ENCODE measurements at regions not wholly inside any gene's neighbourhood (a gene's known extent, or its start where the extent isn't known, plus 50 kb on each side); places are given as distances from the start of the nearest gene placed in this dataset.
A peak's percentile ranks its signal among the peaks of the same experiment; 100 is the strongest.
"Not testable (repeated sequence)": the region's sequence is repeated elsewhere in the genome, so short reads cannot be mapped to it uniquely, and the experiment has no call there.

DNA sequence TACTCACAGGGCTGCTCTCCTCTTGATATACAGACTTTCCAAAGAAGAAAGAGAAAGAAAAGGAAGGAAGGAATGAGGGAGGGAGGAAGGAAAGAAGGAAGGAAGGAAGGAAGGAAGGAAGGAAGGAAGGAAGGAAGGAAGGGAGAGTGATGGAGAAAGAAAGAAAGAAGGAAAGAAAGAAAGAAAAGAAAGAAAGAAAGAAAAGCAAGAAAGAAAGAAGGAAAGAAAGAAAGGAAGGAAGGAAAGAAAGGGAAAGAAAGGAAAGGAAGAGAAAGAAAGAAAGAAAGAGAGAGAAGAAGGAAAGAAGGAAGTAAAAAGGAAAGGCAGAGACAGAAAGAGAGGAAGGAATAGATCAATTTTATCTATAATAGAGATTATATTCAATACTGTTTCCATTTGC, 1257.4 kb downstream of the EPHA7 start:
- DNase-seq, result no peak

DNA sequence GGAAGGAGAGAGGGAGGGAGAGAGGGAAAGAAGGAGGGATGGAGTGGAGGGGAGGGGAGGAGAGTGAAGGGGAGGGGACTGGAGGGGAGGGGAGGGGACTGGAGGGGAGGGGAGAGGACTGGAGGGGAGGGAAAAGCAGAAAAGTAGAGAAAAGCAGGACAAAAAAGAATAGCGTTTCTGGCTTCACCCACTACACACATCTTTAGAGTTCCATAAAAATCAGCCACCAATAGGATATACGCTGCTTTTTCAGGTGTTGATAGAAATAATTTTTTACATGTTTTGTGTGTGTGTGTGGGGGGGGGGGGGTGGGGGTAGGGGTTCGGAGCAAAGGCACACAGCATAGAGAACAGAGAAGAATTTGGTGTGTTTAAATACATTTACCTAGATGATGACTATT, 1259.1 kb downstream of the EPHA7 start:
- DNase-seq, result no peak

DNA sequence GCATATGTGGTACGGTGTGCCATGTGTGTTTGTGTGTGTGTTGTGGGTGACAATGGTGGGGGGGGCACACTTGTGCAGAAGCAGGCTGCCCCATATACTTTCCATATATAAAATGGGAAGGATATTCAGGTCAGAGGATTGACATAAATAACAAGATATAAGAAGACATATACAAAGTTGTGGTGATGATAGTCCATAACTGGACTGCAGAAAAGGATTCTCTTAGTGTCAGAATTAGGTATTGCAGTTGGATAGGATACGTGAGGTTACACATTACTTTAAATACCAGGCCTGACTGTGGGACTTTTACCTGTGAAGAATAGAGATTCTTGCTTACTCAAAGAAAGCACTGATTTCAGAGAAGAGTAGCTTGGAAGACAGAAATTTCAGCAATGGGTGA, 1260.3 kb downstream of the EPHA7 start:
- DNase-seq, result no peak

DNA sequence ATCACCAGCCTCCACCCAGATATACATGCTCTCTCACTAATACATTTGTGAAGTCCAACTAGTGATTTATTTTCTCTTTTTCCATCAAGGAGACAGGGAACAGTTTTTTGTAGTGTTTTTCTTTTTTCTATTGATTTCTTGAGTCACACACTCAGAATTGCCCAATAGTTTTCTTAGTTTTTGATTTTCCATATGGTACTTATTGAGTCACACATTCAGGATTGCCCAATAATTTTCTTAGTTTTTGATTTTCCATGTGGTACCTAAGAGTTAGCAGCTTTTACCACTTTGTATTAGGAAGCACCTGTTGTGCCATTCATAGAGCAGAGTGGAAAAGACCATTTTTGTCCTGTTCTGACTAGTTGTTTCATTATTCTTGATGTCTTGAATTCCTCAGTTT, 1268.8 kb downstream of the EPHA7 start:
- DNase-seq, result no peak

DNA sequence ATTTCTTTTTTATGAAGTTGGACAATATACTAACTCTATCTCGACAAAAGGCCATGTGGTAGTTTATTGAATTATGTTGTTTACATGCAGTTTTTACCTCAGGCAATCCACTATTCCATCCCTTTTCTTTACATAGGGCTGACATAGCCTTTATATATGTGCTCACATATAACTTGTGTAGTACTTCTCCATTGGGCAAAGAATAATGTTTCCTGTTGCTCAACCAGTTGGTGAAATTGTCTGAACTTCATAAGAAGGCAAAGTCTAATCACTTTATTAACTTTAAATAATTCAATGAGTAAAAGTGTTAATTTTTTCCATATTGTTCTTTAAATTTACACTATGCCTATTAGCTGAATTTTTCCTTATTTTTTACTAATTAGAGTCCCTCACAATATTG, 1272.1 kb downstream of the EPHA7 start:
- no peak for DNase-seq

DNA sequence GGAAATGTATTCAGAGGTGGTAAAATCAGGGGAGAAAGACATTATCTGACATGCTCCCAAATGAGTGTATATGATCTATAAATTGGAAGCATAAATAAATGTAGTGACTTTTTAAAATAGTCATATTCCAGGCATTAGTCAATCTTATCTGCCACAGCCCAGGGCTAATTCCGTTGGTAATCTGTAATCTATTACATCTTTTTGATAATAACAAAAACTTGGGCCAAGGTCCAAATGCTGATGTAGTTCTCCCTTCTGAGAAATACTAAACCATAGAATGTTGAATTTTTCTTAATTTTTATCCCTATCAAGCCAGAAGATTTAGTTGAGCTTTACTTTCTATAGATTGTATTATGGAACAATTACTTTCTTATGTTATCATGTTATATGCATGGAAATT, 1279.8 kb downstream of the EPHA7 start:
- peak in 2 of 3 donors; percentile 14 to 46 for DNase-seq

DNA sequence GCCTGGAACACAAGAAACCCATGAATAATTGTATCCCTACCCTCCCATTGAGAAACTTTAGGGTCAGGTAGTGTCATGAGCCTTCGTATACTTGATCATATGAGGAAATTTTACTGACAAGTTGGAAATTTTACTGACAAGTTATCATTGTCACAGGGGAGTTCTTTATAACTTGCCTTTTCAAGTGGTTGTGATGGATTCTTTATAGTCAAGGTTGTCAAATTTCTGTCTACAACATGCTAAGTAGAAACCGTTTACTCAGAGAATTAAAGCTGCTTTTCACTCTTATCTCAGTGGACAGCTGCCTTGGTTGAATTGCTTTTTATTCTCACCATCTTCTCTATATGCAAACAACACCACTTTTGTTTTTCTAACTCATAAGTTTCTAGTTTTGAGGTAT, 1286.4 kb downstream of the EPHA7 start:
- DNase-seq, result no peak

DNA sequence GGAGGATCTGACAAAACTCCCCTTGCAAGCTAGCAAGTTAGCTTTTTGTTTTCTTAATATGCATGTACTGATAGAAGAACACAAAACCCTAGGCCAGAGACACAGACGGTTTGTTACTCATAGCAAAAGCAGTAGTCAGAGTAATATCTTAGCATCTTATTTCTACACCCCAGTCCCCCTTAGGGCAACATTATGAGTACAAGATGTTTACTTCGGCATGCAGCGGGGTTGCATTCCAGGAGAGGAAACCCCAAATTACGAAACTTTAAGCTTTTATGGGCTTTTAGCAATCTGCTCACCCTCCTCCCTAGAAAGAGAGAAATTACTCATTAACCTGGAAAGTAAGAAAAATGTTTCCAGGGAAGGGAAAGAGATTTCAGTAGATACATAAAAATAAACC, 1286.9 kb downstream of the EPHA7 start:
- no peak for DNase-seq

DNA sequence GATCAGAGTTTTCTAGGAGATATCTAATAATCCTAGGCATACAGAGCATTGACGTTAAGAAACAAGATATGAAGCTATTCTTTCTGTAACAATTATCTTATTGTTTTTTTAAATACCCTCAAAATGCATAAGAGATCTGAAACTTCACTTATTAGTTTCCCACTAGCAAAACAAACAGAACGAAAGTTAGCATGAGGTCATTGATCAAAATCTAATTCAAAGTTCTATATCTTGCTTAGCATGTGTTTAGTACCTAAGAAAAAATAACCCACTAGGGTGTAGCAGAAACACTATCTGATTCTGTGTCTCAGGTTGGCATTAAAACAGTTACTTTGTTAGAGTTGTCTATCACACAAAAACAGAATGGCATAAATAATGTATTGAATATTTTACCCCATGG, 1288.4 kb downstream of the EPHA7 start:
- DNase-seq, result no peak

DNA sequence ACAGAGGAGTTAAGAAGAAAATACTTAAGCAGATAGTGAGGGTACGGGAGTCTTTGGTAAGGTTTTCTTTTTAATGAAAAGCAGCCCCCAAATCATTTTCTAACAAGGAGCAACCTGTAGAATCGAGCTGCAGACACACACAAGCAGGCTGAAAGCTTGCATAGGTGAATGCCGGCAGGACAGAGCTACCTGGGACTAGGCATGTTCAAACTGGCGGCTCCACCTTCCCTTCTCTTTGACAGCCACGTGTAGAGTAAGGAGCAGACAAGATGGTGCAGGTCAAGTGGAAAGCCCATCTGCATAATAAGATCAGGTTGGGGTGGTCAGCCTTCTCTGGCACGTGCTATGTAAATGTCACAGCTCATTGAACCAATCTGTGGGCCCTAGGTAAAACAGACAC, 1292.4 kb downstream of the EPHA7 start:
- DNase-seq, result no peak

DNA sequence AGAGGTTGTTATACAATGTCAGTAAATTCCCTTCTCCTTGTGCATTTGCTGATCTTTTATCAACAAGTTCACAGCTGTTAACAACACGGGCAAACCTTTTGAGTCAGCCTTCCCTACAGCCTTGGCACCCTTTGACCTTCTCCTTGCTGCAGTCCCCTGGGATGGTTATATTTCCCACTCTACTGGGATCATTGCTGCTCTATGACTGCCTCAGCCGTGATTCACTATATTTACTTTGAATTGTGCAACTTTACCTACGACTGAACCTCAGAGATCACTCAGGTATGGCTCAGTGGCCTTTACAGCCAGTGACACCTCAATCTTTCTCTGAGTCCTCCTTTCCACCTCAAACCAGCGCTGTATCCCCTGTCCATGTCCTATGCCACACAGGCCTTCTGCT, 1293.3 kb downstream of the EPHA7 start:
- DNase-seq, result no peak

DNA sequence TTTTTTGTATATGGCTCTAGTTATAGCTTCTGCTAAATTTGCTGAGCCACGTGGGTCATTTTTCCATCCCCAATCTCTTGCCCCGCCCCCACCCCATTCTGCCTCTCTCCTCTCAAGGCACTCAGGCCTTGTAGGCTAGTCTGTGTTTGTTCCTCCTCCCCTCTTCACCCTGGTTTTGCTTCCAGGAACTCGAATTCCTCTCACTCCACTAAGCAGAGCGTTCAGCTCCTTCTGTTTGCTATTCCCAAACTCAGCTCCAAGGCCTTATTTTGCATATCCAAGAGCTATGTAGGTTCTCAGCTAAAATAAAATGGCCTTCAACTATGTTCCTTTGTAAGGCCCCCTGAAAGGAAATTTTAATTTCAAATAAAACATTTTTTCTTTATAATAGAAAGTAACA, 1293.7 kb downstream of the EPHA7 start:
- no peak for DNase-seq

DNA sequence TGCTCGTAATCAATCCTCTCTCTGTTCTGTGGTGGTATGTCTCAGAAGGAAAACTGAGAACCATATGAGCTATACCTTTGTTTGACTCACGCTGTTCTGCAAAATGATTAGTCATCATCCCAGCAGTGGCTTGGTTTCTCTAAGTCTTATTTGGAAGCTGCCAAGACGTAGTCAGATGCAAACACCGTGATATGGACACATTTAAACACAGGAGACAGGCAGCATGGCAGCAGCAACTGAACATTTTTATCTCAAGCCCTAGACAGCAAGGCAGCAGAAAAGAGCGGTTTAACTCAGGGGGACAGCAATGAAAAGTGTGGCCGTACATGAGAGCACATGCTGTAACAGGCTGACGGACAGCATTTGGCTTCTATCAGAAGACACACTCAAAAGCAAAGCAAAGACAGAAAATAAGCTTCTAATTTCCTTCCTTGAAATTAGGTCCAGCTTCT, 1295.1 kb downstream of the EPHA7 start:
- DNase-seq, result peak; percentile 14 to 52 (median 37)

DNA sequence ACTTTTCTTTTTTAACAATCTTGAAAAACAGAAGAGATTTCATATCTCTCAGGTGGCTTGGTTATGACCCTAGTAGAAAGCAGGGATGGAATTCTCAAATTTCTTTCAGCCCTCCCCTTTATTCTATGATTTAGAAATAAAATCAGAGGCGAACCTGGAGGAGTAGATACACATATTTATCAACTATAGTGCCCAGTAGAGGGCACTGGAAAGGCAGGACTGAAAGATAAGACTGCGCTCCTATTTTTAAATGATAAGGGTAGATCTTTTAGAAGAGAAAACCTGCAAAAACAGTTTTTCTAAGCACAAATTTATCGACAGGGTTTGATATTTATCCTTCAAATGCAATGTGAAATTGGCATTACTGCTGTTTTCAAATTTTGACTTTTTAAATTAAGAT, 1296.6 kb downstream of the EPHA7 start:
- peak in 2 of 3 donors; percentile 23 to 42 for DNase-seq

DNA sequence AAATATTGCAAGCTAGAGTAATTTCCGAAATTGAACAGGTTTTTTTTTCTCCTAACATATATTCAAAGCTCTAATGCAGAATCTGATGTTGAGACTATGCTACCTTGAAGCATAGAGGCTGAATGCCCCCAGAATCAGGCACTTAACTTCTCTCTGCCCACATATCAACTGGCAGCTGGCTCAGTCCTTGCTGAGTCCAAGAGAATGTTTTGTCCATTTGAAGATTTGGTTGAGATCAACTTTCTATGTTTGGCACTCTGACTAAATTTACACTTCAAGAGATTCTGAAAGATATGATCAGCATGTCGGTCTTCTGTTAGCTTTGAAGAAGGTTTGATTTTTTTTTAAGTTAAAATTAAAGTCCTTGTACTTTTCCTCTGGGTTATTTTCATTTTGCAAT, 1298.1 kb downstream of the EPHA7 start:
- no peak for DNase-seq

DNA sequence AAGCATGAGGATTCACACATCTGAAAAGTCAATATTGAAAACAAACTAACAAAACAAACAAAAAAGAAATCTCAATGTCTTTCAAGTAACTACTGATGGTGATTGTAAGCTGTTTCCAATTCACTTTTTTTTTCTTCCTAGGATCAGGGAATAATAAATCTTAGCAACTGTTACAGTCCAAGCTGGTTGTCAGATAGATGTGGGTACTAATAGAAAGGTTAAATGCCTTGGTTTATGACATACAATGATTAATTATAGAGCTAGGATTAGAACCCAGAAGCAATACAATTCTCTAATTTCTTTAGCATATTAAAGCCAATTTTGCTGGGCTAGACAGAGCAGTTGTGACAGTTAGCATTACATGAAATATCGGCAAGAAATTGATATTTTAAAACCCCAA, 1301.6 kb downstream of the EPHA7 start:
- no peak for DNase-seq

DNA sequence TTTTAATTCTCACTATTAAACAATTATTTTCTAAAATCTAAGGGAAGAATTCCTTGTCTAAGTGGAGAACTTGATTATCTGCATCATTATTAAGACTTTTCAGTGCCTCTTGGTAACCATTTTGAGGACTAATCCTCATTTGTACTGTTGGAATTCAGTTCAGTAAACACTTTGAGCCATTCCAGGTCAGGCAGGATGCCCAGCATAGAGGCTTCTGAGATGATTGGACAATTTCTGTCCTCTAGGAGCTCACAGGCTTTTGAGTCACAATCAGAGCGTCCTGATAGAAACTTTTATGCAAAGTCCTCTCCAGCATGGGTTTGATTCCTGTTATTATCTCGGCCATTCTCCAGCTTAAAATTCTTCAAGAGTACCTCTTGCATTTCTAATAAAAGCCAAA, 1304.6 kb downstream of the EPHA7 start:
- DNase-seq, result peak in 1 of 3 donors; percentile 9

DNA sequence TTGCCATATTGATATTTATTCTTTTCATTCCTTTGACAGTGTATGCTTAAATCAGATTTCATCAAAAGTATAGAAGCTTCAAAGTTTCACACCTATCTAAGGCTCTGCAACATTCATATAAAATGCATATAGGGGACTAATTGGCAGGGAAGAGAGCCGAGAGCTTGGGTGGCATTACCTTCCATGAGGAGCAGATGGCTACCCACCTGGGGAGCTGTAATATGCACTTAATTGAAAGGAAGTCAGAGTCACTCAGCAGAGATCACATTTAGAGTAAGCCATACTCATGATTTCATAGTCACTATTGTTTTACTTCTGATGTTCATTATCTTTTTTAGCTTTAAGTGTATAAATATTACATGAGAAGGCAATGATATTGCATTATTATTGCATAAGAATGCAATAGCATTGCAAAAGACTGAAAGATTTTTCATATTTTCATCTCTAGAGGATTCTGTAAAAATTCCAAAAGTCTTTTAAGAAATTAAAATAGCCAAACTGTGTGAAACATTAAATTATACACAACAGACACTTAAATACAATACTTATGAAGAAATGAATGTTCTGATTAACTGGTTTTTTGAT, 1305.2 kb downstream of the EPHA7 start:
- DNase-seq, result no peak

DNA sequence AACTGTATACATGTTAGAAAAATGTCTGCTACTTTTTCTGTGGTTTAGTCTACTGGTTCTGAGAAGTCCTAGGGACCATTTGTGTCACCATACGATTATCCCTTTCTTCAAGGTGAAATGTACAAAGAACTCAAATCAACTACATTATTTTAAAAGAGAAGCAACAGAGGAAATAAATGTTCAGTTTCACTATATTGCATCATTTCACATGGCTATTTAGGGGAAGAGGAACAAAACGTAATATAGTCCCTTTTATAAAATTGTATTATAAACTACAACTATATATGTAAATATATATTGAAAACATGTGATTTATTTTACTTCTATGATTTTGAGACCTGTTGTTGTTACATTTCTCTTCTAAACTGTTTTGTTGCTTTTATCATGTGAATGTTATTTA, 1308.0 kb downstream of the EPHA7 start:
- no peak for DNase-seq

DNA sequence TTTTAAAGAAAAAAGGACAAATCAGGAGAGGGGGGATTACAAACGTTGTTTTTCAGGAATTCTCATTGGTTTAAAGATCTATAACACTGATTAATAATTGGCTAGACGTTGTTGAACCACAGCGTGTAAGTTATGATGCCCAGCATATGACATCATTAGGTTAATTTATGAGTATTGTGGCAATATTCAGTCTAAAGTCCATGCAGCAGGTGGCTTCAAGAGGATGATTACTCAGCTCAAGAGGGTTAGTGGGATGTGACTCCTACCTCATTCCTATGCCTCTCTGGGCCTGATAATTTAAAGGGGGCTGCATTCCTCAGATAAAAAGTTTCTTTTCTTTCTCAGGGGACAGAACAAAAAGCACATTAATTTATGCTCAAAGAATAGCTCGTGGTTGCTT, 1309.0 kb downstream of the EPHA7 start:
- DNase-seq, result no peak

DNA sequence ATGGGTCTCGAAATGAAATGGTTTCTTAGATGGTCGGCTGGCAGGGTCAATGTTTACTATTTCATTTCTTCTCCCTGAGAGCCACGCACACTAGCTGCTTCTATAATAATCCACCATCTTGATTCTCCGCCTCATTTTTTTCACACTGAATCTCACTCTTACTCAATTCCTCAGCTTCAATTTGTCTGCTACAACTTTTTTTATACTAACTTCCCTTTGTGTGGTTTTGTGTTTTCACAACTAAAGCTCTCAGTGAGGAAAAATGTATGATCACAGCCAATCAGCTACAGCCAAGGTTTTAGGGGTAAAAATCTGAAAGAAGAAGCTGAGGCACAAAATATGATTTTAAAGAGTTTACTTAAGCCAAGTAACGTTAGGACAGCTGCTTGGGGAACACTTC, 1309.4 kb downstream of the EPHA7 start:
- DNase-seq, result no peak

DNA sequence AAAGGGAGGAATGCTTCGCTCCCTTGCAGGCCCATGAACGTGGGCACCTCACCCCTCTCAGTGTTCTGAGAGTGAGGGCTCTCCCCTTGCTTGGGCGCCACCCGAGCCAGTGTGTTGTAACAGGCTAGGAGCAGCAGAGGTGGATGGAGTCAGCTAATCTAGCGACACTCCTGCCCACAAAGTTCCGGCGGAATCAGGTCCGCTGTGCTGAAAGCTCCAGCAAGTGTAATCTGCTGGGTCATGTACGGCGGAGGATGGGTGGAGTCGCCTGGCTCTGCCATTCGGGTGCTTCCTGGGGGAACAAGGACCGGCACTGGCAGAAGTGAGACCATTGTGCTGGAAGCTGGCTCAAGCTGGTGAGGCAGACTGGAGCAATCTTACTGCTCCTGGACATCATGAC, 1310.1 kb downstream of the EPHA7 start:
- no peak for DNase-seq

DNA sequence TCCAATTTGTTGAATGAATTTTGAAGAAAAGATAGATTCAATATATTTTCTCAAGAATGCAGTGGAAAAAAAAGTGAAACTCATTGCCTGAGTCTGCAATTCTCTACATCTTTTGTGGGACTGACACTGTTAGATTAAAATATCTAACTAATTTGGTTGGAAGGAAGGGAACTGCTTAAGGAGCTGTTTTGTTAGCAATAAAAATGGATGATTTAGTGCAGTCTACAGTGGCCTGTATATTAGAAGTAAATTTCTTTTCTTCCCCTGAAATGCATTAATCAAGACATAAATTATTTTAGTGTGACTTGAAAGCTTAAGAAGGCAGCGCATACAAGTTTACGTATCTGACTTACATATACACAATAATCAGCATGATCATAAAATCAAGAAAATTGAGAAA, 1332.6 kb downstream of the EPHA7 start:
- no peak for DNase-seq

DNA sequence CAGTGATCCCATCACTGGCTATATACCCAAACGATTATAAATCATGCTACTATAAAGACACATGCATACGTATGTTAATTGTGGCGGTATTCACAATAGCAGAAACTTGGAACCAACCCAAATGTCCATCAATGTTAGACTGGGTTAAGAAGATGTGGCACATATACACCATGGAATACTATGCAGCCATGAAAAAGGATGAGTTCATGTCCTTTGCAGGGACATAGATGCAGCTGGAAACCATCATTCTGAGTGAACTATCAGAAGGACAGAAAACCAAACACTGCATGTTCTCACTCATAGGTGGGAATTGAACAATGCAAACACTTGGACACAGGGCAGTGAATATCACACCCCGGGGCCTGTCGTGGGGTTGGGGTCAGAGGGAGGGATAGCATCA, 1335.4 kb downstream of the EPHA7 start:
- not testable (repeated sequence) for DNase-seq

DNA sequence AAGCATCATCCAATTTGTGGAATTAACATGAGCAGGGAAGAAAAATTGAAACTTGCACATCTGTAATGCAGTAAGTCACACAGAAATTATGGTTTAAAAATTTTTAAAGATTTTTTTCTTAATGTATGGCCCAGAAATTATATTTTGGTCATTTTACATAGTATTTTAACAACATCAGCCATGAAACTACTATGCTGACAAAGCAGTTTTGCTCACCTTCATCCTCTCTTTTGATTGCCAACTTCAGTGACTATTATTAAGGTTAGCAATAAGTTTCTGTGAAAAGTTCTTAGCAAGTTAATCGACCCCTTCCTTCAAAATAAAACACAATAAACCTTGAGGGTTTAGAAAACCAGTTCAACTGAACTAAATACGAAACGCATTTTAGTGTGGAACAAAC, 1347.0 kb downstream of the EPHA7 start:
- DNase-seq, result no peak
